PC-3 (cell line): ENCODE measurements at regions not wholly inside any gene's neighbourhood (a gene's known extent, or its start where the extent isn't known, plus 50 kb on each side); places are given as distances from the start of the nearest gene placed in this dataset.

Source experiments
- CTCF ChIP-seq: fragments of 300-600 bp; sonication (generic); conservative IDR thresholded peaks from 2 replicates; pipeline ENCODE4 v1.5.1; 2017; ENCODE audit warnings: antibody characterized with exemption, low read depth, mild to moderate bottlenecking, low read length
- EZH2 ChIP-seq: fragments of 300-600 bp; sonication (generic); IDR thresholded peaks from one replicate; pipeline ENCODE4 v1.6.1; 2017; ENCODE audit warnings: antibody characterized with exemption, mild to moderate bottlenecking, low read length; ENCODE audit not compliant: unreplicated experiment

- TF ChIP-seq CTCF = no peak
- no peak for TF ChIP-seq EZH2
Measured at GRCh38 chr18:11284349-11284748, 135.0 kb upstream of the PIEZO2 start.
